ENCODE measurements at regions not wholly inside any gene's neighbourhood (a gene's known extent, or its start where the extent isn't known, plus 50 kb on each side); places are given as distances from the start of the nearest gene placed in this dataset.

DNA sequence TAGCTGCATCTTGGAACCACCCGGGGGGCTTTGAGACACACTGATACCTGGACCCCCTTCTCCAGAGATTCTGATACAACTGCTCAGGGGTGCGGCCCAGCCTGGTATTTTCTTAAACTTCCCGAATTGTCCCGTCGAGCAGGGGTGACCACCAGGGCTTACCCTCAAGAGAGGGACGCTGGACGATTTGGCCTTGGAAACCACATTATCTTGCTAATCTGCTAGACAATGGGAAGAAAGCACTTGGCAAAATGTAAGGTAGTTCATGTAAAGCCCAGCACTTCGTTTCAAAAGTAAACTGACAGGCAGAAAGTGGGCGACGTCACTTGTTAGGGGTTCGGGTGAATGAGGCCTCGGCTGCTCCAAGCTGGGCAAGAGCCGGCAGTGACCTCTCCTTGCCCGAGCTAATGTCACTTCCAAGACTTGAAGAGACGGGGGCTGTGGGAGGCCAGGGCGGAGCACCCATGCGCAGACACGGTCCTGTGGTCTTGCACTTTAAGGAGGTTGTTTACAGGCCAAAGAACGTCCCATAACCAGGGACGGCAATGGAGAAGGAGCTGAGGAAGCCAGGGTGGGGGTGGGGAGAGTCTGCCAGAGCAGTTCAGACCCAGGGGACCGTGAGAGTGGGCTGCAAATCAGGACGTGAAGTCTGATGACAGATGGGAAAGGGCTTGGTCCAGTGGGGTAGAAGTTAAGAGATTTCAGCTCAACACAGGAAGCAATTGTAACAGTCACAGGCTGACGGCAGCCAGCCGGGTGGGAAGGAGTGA is 152.7 kb upstream of the GSE1 start:
- DNase-seq (ENCODE audit: low read depth), result no peak

DNA sequence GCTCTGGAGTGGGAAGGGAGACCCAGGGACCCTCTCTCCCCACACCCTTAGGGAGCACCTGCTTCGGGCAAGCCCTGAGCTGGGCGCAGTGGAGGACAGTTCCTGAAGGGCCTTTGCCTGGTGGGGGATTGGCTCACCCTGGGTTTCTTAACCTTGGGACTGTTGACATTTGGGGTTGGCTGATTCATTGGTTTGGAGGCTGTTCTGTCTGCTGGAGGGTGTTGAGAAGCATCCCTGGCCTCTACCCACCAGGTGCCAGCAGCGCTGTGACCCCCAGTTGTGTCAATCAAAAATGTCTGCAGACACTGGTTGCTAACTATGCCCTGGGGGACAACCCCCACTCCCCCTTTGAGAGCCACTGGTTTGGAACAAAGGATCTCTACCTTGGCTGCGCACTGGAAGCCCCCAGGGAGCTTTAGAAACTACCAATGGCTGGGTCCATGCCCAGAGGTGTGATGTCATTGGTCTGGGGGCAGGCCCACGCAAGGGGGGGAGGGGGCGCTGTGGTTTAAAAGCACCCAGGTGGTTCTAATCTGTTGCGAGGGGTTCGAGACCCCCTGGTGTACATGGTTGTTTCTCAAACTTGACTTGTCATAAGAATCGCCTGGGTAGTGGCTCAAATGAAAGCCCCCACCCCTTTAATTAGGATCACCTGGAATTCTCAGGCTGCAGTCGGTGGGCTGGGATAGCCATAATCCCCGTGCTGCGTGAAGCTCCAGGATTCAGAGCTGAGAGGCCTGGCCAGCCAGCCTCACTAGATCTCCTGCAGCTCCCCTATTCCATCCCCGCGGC is 151.9 kb upstream of the GSE1 start:
- DNase-seq (ENCODE audit: low read depth), result no peak

DNA sequence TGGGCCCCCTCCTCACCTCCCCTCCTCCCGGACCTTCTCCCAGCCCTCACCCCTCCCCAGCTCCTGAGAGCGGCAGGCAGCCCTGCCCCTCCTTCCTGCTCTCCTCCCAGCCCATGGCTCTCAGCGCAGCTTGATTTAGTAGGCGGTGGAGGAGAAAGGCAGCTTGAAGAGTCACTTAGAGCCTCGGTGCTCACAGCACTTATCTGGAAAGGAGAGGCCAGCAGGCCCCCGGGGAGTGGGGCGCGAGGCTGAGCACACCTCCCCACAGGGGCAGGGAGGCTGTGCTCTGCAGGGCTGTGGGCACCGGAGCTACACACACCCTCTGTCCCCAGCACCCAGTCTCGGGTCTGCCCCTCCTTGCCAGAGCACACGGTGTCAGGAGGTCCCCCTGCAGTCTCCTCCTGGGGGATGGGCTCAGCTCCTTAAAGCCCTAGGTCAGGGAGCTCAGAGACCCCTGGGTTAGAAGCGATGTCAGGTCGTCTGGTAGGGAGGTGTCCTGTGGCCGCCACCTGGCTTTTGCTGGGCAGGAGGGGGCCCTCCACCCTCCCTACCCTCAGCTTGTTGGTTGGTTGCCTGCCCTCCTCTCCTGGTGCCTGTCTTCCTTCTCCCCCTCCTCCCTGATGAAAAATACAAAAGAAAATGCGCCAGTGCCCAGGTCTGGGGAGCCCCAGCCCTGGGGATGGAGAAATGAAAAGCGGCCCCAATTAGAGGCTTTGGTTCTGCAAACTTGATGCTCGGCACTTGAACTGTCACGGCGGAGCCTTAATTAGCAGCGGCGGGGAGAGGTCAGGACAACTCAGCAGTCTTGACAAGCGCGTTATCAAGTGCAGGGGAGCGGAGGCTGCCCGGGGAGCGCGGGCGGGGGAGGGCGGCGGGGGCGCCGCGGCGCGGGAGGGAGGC is 151.1 kb upstream of the GSE1 start:
- DNase-seq (ENCODE audit: low read depth), result no peak

DNA sequence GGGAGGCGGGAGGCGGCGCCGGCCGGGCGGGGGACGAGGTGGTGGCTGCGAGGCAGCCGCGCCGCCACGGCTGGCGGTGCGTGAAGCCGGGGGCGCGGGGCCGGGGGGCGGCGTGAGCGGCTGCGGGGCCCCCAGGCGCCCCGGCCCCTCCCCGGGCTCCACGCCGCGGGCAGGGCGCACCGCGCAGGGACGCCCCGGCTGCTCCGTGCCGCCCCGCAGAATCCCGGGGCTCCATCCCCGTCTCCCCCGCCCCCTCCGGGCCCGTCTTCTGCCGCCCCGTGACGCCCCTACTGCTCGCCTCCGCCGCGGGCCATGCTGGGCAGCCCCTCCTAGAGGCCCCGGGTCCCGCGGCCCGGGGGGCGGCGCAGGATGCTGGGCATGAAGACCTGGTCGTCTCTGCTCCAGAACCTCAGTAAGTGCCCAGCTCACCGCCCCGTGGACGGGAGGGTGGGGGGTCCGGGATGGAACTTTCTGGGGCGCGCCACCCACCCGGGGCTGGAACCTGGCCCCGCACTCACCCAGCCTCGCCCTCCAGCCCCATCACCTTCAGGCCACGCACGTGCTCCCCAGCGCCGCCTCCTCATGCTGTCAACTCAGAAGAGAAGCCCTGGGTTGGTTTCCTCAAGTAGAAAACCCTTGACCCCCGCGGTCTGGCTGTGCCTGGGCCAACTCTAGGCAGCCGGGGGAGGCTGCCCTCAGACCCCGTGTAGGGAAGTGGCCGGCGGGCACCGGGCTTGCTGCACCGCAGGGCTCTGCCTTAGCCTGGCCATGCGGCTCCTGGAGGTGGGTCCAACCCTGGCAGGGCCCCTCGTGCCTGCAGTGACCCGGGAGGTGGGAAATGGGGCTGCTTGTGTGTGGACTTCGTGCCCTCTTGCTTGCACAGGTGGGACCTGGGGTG is 150.2 kb upstream of the GSE1 start:
- no peak for DNase-seq (ENCODE audit: low read depth)

DNA sequence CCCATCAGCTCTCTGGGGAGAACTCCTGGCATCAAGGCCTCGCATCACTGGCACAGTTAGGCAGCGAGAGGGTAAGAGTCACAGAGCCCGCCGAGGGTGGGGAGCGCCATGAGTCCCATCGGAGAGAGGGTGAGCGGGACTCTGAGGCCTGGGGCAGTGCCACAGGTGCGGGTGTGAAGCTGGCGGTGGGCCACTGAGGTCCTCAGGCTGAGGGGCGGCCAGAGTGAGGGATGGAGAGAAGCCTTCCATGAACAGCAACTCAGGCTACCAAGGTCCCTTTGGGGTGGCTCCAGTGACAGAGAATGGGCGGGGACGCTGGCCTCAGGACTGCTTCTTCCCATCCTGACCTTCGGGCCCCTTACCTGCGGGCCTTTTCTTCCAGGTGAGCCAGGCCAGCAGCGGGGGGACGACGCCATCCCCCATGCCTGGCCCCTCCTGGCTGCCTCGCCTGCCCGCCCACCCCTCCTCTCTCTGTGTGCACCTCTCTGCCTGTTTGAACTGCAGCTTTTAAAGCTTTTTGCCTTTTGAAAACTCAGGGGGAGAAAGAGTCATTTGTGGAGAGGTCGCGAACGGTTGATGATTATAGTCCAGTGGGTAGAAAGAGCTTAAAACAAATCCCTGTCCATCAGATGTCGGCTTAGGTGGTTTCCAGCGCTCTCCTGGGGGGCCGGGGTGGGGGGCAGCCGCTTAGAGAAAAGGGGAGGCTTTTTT is 149.3 kb upstream of the GSE1 start:
- no peak for DNase-seq (ENCODE audit: low read depth)

DNA sequence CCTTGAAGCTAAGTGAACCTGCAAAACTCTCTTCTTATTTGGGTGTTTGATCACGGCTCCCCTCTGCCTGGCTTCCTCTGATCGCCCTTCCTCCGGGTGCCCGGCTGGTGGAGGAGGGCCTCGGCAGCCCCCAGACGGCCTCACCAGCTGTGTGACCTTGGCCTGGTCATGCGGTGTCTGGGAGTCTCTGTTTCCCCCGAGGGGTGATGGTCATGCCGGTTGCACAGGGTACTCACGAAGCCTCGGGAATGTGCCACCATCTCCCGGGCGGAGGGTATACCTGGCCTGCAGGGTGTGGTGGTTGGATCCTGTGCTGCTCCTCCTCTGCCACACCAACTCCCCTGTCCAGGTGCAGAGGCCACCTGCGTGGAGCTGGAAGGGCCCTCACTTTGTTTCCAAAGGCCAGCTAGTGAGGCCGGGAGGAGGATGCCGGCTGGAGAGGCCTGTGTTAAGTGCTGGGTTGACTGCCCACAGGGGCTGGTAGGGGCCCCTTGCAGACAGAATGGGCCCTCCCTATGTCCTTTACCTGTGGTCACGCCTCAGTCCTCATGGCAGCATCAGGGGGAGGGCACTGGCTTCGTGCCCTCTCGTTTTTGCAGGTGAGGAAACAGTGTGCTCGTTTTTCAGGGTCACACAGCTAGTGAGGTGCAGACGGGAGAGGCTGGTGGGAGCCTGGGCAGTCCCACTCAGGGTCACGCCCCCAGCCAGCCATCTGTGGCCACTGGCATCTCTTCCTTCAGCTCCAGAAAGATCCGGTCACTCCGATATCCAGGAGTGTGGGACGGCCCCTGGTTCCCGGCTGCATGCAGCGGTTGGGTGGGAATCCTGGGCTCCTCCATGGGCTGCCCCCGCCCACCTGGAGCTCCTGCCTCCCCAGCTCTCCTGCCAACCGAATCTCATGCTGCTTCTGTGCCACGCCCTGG is 148.5 kb upstream of the GSE1 start:
- DNase-seq (ENCODE audit: low read depth), result no peak

DNA sequence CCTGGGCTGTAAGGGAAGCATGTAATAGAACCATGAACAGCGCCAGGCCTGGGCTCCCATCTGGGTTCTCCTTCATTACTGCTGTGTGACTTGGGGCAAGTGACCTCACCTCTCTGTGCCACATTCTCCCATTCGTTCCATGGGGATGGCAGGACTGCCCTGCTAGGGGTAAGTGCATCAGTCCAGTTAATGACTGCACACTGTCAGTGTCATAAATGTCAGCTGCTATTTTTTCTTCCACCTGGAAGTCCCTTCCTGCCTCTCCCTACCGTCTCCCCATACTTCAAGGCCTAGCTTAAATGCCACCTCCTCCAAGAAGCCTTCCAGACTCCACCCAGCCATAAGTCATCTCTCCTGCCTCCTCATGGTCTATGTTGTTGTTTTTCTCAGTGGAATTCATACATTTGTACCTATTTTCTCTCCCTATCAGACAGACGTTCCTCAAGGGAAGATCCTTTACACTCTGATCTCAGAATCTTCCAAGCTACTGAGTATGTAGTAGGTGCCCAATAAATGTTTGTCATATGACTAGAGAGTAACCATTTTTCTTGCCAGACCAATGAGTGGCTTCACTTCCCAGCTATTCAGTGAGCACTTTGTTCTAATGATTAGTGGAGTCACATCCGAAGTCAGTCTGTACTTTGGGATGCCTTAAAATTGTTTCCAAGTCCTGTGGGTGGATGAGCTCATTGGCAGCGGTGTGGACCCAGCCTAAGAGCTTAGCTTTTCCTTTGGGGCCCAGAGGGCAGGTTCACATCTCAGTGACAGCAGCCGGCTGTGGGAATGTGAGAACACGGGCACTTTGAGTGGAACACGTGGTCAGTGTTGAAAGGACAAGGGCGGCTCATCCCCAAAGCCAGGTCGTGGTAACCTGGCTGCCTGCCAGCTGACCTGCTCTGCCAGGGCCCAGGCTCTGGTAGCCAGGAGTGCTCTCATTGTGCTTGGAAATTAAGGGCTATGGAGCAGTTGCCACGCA is 147.5 kb upstream of the GSE1 start:
- no peak for DNase-seq (ENCODE audit: low read depth)

DNA sequence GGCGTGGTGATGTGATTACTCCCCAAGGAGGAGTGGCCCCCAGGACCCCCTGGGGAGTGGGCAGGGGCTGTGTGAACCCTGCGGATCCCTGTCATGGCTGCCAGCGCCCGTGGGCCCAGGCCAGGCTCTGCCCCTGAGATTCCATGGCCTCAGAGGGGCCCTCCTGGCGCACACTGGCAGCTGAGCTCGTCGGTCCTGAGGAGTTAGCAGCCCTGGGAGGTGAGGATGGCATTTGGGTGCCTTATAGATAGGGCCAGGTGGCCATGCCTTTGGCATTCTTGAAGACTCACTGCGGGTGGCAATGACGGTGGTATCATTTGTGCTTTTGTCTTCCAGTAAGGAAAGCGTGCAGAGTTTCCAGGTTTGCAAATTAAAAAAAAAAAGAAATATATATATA is 146.8 kb upstream of the GSE1 start:
- DNase-seq (ENCODE audit: low read depth), result no peak

DNA sequence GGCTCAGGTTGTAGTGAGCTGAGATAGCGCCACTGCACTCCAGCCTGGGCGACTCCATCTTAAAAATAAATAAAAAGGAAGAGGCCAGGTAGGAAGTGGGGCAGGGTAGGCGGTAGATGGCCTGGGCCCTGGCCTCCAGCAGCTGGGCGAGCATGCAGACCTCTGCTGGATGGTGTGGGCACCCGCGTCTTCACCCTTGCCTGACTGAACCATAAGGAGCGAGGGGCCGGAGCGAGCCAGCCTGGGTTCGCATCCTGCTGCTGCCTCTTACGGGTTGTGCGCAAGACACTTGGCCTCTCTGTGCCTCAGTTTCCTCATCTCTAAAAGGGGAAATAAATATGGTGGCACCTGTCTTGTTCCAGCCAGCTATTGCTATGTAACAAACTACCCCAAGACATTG is 146.1 kb upstream of the GSE1 start:
- DNase-seq (ENCODE audit: low read depth), result no peak

DNA sequence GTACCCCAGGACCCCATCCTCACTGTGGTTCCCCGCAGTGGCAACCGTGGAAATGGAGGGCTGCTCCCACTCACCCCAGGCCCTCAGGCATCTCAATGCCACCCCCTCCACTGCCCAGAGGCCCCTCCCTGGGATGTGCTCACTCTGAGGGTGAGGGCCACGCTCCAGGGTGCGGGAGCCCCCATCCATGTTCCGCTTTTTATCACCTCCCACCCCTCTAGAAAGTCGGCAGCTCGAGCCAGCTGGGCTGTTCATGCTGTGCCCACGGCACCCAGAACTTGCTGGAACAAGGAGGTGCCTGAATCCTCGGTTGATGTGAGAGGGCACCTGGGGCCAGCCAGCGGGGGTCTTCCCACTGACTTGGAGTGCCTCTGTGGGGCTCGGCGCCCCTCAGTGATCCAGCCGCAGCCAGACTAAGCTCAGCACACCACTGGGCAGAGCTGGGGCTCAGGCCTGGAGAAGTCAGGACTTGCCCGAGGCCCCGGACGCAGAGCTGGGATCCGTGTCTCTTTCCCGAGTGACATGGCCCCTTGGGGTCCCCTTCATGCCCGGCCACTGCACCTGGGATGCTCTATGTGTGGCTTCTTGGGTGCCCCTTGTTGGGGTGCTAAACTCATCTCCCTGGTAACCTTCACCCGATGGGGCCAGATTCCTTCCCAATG is 143.1 kb upstream of the GSE1 start:
- DNase-seq (ENCODE audit: low read depth), result no peak

DNA sequence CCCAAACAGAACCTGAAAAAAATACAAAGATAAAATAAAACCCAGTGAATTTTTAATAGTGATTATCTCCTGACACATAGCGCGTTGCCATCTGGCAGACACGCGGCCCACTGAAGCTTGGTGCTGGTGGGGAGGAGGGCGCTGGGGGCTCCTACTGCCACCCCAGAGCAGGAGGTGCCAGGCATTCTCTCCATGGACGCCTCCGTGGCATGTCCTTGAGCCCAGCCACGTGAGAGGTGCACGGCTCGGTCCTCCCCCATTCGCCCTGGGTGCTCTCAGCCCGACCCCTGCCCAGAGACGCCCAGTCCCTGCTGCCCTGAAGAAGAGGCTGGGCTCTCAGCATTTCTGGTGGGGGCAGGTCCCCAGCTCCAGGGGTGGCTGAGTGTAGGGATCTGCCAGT is 142.2 kb upstream of the GSE1 start:
- no peak for DNase-seq (ENCODE audit: low read depth)

DNA sequence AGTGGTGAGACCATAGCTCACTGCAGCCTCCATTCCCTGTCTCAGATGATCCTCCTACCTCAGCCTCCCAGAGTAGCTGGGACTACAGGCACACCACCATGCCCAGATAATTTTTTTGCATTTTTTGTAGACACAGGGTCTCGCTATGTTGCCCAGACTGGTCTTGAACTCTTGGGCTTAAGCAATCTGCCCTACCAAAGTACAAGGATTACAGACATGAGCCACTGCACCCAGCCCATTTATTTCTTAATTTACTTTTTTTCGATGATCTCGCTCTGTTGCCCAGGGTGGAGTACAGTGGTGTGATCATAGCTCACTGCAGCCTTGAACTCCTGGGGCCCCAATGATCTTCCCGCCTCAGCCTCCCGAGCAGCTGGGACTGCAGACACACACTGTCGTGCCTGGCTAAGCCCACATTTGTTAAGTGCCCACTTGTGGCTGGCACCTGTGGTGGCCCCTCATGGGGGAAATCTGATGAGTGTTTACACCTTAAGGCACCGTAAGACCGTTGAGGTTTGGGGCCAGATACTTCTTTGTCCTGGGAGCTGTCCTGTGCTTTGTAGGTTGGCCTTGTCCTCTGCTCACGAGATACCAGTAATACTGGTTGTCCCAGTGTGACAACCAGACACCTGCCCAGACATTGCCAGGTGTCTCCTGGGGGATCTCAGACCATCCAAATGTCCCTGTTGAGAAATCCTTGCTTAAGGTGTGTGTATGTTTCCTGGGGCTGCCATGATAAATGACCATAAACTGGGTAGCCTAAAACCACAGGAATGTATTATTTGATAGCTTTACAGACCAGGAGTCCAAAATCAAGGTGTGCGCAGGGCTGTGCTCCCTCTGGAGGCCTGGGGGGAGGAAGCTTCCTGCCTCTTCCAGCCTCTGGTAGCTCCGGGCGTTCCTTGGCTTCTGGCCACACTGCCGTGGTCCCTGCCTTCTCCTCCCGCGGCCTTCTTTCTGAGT is 141.4 kb upstream of the GSE1 start:
- no peak for DNase-seq (ENCODE audit: low read depth)

DNA sequence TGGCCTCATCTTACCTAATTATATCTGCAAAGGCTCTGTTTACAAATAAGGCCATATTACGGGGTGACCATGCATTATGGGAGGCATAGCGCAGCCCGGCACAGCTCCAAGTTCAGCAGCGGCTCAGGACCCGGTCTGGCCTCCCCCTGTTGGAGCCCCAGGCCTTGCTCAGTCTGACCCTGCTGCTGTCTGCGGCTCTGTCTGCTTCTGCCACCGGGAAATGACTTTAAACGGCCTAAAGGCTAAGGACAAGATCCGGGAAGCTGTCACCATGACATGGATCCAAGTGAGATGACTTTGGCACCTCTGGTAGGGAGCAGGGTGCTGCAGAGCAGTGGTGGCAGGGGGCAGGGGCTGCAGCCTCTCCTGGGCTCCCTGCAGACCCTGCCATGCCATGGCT is 140.6 kb upstream of the GSE1 start:
- no peak for DNase-seq (ENCODE audit: low read depth)

DNA sequence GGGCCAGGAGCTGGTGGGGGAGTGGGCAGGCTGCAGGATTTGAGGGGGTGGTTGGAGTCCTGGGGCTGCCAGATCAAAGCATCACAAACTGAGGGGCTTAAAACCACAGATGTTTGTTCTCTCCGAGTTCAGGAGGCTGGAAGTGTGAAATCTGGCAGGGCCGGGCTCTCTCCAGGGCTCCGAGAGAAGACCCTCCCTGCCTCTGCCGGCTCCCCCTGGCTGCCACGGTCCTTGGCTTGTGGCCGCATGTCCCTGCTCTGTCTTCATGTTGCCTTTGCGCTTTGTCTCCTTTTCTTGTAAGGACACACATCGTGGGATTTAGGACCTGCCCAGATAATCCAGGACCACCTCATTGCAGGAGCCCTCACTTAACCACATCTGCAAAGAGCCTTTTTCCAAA is 139.8 kb upstream of the GSE1 start:
- DNase-seq (ENCODE audit: low read depth), result no peak

DNA sequence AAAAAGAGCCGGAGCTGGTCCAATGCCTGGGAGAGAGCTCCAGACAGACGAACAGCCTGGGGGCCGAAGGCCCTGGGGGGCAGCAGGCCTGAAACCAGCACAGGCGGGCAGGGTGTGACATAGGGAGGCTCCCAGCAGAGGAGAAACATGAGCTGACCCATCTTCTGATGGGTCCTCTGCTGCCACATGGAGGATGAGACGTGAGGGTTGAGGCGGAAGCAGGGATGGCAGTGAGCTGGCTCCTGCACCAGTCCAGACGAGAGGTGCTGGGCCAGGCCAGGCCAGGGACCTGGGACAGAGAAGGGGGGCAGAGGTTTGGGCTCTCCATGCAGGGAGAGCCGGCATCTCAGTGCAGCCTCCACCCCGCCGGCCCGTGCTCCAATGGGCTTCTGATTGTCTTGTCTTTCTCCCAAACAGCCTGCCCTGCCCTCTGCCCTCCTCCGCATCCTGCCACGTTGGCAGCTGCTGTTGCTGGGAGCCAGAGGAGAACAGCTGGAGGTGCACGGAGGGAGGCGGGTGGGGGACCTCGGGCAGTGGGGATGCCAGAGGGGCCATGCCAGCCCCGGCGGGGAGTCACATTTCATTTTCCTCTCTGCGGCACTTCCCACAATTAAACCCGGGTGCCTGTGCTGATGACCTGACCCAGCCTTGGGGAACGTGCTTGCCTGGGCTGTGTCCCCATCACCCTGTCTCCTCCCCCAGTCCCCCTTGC is 139.1 kb upstream of the GSE1 start:
- no peak for DNase-seq (ENCODE audit: low read depth)

DNA sequence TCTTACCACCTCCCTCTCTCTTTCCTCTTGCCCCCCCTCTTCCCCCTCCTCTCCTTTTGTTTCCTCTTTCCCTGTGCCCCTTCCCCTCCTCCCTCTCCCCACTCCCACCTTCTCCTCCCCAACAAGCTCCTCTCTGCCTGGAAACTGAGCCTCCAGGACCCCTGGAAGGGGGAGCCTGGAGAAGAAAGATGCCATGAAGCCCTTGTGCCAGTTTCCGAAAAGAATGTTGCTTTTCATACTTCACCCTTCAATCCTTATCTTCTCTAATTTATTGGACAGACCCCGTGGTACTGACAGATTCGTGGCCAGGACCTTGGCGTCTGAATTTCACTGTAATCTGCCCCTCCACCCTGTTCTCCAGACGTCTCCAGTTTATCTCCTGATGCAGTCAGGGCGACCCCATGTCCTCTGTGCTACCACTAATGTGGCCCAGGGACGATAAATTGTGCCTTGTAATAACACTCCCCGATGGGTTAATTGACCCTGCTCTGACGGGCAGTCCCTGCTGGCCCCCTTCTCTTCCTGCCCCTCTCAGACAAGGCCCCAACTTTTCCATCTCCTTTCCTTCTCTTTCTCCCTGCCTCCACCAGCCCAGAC is 138.4 kb upstream of the GSE1 start:
- DNase-seq (ENCODE audit: low read depth), result no peak
